ENCODE measurements at regions not wholly inside any gene's neighbourhood (a gene's known extent, or its start where the extent isn't known, plus 50 kb on each side); places are given as distances from the start of the nearest gene placed in this dataset.
A peak's percentile ranks its signal among the peaks of the same experiment; 100 is the strongest.

GRCh38 chr10:8981277-8981676, 926.8 kb downstream of the GATA3 start:
- H2BK5ac ChIP-seq (ENCODE audit: low read depth, low read length, poor library complexity) = no peak overlapping the region
- H2AK5ac ChIP-seq (ENCODE audit: low read length) = no peak overlapping the region
- no peak overlapping the region for H3K9ac ChIP-seq (ENCODE audit: low read length)
- no peak overlapping the region for H2AFZ ChIP-seq (ENCODE audit: insufficient read depth, low read length, poor library complexity)
- no peak overlapping the region for H3K4me2 ChIP-seq (ENCODE audit: low read length)
- H3K4me1 ChIP-seq (ENCODE audit: control insufficient read depth in 1 of 2, insufficient read depth in 2 of 2, low read length in 2 of 2) = no peaks in the 10 kb centered on the region
- H4K8ac ChIP-seq (ENCODE audit: low read depth, low read length) = no peak overlapping the region
- no peaks in the 10 kb centered on the region for H3K79me1 ChIP-seq (ENCODE audit: low read length)
- WGBS (ENCODE audit: extremely low coverage, insufficient coverage, insufficient read length) = no CpG with 5 or more reads among the region's 2 CpGs
- H3K27me3 ChIP-seq (ENCODE audit: insufficient read depth, low read length) = no peaks in the 10 kb centered on the region
- H3K9me3 ChIP-seq (ENCODE audit: insufficient read depth, low read depth, low read length) = no peaks in the 10 kb centered on the region
- no peak overlapping the region for H3K18ac ChIP-seq (ENCODE audit: low read length)
- no peak overlapping the region for H2BK120ac ChIP-seq (ENCODE audit: insufficient read depth, low read length, poor library complexity)
- no peak overlapping the region for H4K12ac ChIP-seq (ENCODE audit: low read depth, low read length)
- H3K36me3 ChIP-seq (ENCODE audit: control insufficient read depth in 1 of 2, insufficient read depth in 2 of 2, low read length in 2 of 2) = no peaks in the 10 kb centered on the region
- DNase-seq = peak in 1 of 2 donors; percentile 8
- H3K4me3 ChIP-seq (ENCODE audit: low read depth, low read length) = no peak overlapping the region
- no peak overlapping the region for H3K27ac ChIP-seq (ENCODE audit: low read depth, low read length)
- no peak overlapping the region for H4K91ac ChIP-seq (ENCODE audit: low read depth, low read length)
- no peaks in the 10 kb centered on the region for H3K79me2 ChIP-seq (ENCODE audit: control insufficient read depth, insufficient read depth, low read length, poor library complexity)
- H3K23ac ChIP-seq (ENCODE audit: low read length) = no peak overlapping the region
- no peak overlapping the region for H3K4ac ChIP-seq (ENCODE audit: low read depth, low read length)
- no peak overlapping the region for H3K14ac ChIP-seq (ENCODE audit: low read length)
- no peak overlapping the region for H2BK12ac ChIP-seq (ENCODE audit: low read length)

GRCh38 chr10:8985651-8986050, 931.2 kb downstream of the GATA3 start:
- Histone ChIP-seq H3K18ac (ENCODE audit: low read length) (no peak overlapping the region), H3K4ac (ENCODE audit: low read depth, low read length) (no peak overlapping the region), H4K91ac (ENCODE audit: low read depth, low read length) (no peak overlapping the region), H2AK5ac (ENCODE audit: low read length) (no peak overlapping the region), H3K4me3 (ENCODE audit: low read depth, low read length) (no peak overlapping the region), H3K36me3 (ENCODE audit: control insufficient read depth in 1 of 2, insufficient read depth in 2 of 2, low read length in 2 of 2) (no peaks in the 10 kb centered on the region), H4K12ac (ENCODE audit: low read depth, low read length) (no peak overlapping the region), H3K27ac (ENCODE audit: low read depth, low read length) (no peak overlapping the region), H3K9me3 (ENCODE audit: insufficient read depth, low read depth, low read length) (no peaks in the 10 kb centered on the region), H3K79me1 (ENCODE audit: low read length) (no peaks in the 10 kb centered on the region), H2BK12ac (ENCODE audit: low read length) (no peak overlapping the region), H3K9ac (ENCODE audit: low read length) (no peak overlapping the region), H3K23ac (ENCODE audit: low read length) (no peak overlapping the region), H3K79me2 (ENCODE audit: control insufficient read depth, insufficient read depth, low read length, poor library complexity) (no peaks in the 10 kb centered on the region), H2AFZ (ENCODE audit: insufficient read depth, low read length, poor library complexity) (no peak overlapping the region), H3K4me1 (ENCODE audit: control insufficient read depth in 1 of 2, insufficient read depth in 2 of 2, low read length in 2 of 2) (no peaks in the 10 kb centered on the region), H3K27me3 (ENCODE audit: insufficient read depth, low read length) (no peaks in the 10 kb centered on the region), H4K8ac (ENCODE audit: low read depth, low read length) (no peak overlapping the region), H2BK5ac (ENCODE audit: low read depth, low read length, poor library complexity) (no peak overlapping the region), H2BK120ac (ENCODE audit: insufficient read depth, low read length, poor library complexity) (no peak overlapping the region), H3K14ac (ENCODE audit: low read length) (no peak overlapping the region), H3K4me2 (ENCODE audit: low read length) (no peak overlapping the region)
- WGBS (ENCODE audit: extremely low coverage, insufficient coverage, insufficient read length) = no CpG with 5 or more reads among the region's 2 CpGs
- no peak for DNase-seq

GRCh38 chr10:8986975-8987374, 932.5 kb downstream of the GATA3 start:
- Histone ChIP-seq H2BK12ac (ENCODE audit: low read length) (peak overlapping the region; percentile 40), H3K9me3 (ENCODE audit: insufficient read depth, low read depth, low read length) (no peaks in the 10 kb centered on the region), H3K4me3 (ENCODE audit: low read depth, low read length) (no peak overlapping the region), H3K9ac (ENCODE audit: low read length) (no peak overlapping the region), H2BK5ac (ENCODE audit: low read depth, low read length, poor library complexity) (no peak overlapping the region), H3K14ac (ENCODE audit: low read length) (no peak overlapping the region), H4K12ac (ENCODE audit: low read depth, low read length) (no peak overlapping the region), H3K18ac (ENCODE audit: low read length) (no peak overlapping the region), H4K8ac (ENCODE audit: low read depth, low read length) (no peak overlapping the region), H4K91ac (ENCODE audit: low read depth, low read length) (no peak overlapping the region), H3K4ac (ENCODE audit: low read depth, low read length) (no peak overlapping the region), H3K4me2 (ENCODE audit: low read length) (no peak overlapping the region), H3K27ac (ENCODE audit: low read depth, low read length) (no peak overlapping the region), H3K27me3 (ENCODE audit: insufficient read depth, low read length) (no peaks in the 10 kb centered on the region), H2AFZ (ENCODE audit: insufficient read depth, low read length, poor library complexity) (no peak overlapping the region), H3K23ac (ENCODE audit: low read length) (no peak overlapping the region), H3K36me3 (ENCODE audit: control insufficient read depth in 1 of 2, insufficient read depth in 2 of 2, low read length in 2 of 2) (no peaks in the 10 kb centered on the region), H3K4me1 (ENCODE audit: control insufficient read depth in 1 of 2, insufficient read depth in 2 of 2, low read length in 2 of 2) (no peaks in the 10 kb centered on the region), H2BK120ac (ENCODE audit: insufficient read depth, low read length, poor library complexity) (no peak overlapping the region), H2AK5ac (ENCODE audit: low read length) (peak overlapping the region; percentile 37), H3K79me1 (ENCODE audit: low read length) (no peaks in the 10 kb centered on the region), H3K79me2 (ENCODE audit: control insufficient read depth, insufficient read depth, low read length, poor library complexity) (no peaks in the 10 kb centered on the region)
- DNase-seq = no peak
- no CpG with 5 or more reads among the region's 6 CpGs for WGBS (ENCODE audit: extremely low coverage, insufficient coverage, insufficient read length)

DNA sequence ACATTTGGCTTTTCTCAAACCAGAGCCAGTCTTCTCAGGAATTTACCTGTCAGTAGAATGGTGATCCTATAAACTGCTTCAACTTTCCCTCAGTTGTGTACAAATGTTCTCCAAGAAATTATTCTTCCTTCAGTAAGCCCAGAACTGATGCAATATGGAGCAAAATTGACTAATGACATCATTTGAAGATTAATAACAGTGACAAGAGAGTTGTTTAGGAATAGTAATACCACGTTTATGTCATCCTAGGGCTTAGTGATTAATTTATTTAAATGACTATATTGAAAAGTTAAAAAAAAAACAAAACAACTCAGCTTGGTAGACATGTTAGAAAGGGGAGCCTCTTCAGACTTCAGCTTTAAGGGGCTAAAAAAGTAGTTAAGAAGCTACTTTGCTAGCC, 933.2 kb downstream of the GATA3 start:
- Histone ChIP-seq H4K8ac (ENCODE audit: low read depth, low read length) (no peak overlapping the region), H3K27me3 (ENCODE audit: insufficient read depth, low read length) (no peaks in the 10 kb centered on the region), H3K9me3 (ENCODE audit: insufficient read depth, low read depth, low read length) (no peaks in the 10 kb centered on the region), H3K79me2 (ENCODE audit: control insufficient read depth, insufficient read depth, low read length, poor library complexity) (no peaks in the 10 kb centered on the region), H3K9ac (ENCODE audit: low read length) (no peak overlapping the region), H3K4ac (ENCODE audit: low read depth, low read length) (no peak overlapping the region), H2BK120ac (ENCODE audit: insufficient read depth, low read length, poor library complexity) (no peak overlapping the region), H3K79me1 (ENCODE audit: low read length) (no peaks in the 10 kb centered on the region), H3K4me1 (ENCODE audit: control insufficient read depth in 1 of 2, insufficient read depth in 2 of 2, low read length in 2 of 2) (no peaks in the 10 kb centered on the region), H3K4me2 (ENCODE audit: low read length) (no peak overlapping the region), H3K14ac (ENCODE audit: low read length) (no peak overlapping the region), H4K91ac (ENCODE audit: low read depth, low read length) (no peak overlapping the region), H2BK12ac (ENCODE audit: low read length) (no peak overlapping the region), H2AFZ (ENCODE audit: insufficient read depth, low read length, poor library complexity) (no peak overlapping the region), H4K12ac (ENCODE audit: low read depth, low read length) (no peak overlapping the region), H2BK5ac (ENCODE audit: low read depth, low read length, poor library complexity) (no peak overlapping the region), H3K23ac (ENCODE audit: low read length) (no peak overlapping the region), H3K18ac (ENCODE audit: low read length) (no peak overlapping the region), H2AK5ac (ENCODE audit: low read length) (no peak overlapping the region), H3K27ac (ENCODE audit: low read depth, low read length) (no peak overlapping the region), H3K4me3 (ENCODE audit: low read depth, low read length) (no peak overlapping the region), H3K36me3 (ENCODE audit: control insufficient read depth in 1 of 2, insufficient read depth in 2 of 2, low read length in 2 of 2) (no peaks in the 10 kb centered on the region)
- DNase-seq = no peak
- no CpG with 5 or more reads among the region's 1 CpG for WGBS (ENCODE audit: extremely low coverage, insufficient coverage, insufficient read length)
